ENCODE measurements at regions not wholly inside any gene's neighbourhood (a gene's known extent, or its start where the extent isn't known, plus 50 kb on each side); places are given as distances from the start of the nearest gene placed in this dataset.
"Not testable (repeated sequence)": the region's sequence is repeated elsewhere in the genome, so short reads cannot be mapped to it uniquely, and the experiment has no call there.

DNA sequence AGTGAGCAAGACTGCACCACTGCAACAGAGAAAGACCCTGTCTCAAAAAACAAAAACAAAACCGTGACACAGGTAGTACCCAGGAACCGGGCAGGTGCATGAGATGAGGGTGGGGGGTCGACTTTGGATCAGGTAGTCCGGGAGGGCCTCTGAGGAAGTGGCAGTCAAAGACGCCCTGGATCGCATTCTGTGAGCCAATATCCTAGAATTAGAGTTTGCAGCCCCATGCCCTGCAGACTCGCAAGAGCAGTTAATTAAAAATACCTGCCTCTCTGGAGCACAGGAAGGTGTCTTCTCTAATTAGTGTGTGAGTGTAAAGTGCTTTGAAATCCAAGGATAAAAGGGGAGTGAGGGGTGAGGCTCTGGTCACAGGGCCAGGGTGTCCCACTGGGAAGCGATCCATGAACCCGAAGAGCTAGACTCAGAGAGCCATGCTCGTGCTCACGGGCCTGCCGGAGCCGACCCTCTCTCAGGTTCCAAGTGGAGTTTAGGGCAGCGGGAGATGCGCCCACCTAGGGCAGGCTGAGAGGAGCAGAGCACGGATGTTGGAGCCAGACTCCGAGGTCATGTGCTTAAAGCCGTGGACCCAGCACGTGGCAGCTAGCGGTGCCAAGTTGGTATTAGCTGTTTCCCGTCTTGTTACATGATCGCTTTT lies 74.7 kb upstream of the PTPN1 start:
- DNase-seq, result no peak

DNA sequence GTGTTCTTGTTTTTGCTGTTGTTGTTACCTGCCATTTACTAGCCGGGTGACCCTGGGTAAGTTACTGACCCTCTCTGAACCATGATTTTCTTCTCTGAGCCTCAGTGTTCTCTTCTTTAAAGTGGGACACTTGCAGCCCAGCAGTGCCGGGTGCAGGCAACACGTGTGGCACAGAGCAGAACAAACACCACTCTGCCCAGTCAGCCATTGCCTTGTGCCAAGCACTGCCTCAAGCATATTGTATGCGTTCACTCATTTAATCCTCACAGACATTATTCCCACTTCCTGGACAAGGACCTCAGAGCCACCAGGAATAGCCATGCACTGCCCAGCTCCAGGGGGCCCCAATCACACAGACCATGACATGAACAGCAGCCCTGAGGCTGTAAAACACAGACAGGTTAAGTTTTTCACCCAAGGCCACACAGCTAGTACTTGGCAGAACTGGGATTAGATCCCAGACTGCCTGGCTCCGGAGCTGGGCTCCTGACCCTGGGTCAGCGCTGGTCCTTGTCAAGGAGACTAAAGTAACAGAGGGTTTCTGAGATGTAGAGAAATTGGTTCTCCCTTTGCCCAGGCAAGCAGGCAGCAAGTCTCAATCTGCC lies 74.0 kb upstream of the PTPN1 start:
- no peak for DNase-seq

DNA sequence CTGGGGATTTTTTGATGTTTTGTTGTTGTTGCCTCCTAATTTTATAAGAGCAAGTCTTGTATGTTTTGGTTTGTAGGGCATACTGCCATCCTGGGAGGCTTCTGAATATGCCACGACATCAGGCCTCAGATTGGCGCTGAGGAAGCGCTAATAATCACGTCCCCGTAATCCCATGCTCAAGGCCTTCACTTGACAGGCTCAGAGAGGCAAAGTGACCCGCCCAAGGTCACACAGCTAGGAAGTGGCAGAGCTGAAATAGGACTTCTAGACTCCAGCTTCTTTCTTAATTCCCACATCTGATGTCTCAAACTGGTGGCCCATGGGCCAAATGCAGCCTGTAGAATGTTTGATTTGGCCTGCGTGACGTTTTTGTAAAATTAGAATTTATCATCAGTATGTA lies 73.5 kb upstream of the PTPN1 start:
- DNase-seq, result no peak

DNA sequence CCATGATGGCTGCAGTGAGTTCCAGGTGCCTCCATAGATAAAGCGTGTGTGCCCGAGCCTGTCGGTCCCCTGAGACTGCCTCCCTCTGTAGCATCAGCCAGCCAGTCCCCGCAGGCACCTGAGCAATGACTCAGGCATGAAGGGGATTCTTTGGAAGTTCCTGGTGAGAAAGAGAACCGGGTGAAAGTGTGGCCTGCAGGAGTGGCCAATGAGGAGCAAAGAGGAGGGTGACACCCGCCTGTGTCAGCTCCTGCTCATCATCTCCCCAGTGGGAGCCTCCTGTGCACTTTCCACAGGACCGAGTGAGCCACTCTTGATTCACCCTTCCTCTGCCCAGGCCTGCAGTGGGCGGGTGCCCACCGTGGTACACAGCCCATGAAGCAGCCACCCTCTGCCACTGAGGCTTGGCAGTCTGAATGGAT lies 71.2 kb upstream of the PTPN1 start:
- no peak for DNase-seq

DNA sequence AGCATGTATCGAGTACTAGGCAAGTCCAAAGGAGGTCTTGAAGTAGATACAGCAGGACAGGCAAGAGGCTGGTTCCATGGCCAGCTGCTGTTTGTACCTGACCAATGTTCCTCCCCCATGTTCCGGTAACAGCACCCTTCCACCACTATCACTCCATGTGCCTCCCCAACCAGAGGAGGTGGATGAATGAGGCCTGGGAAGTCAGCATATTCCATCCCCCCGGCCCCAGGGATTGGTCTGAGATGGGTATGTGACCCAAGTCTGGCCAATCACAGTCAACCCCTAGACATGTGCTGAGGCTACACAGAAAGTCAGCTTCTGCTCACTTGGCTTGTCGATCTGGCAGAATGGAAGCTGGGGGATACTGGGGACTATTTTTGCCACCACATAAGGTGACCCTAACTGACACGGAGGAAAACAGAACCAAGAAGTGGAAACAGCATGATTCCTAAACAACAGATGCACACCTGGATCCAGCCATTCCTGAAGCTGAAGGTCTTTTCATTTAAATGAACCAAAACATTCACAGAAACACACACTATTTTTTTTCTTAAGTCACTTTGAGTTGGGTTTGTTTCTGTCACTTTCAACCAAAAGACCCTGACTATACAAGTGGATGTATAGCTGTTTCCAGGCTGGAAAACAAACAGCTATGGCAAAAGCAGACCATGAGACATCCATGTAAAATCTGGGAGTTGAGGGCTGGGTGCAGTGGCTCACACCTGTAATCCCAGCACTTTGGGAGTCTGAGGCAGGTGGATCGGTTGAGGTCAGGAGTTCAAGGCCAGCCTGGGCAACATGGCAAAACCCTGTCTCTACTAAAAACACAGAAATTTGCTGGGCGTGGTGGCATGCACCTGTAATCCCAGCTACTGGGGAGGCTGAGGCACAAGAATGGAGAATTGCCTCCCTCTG lies 70.4 kb upstream of the PTPN1 start:
- DNase-seq, result no peak

DNA sequence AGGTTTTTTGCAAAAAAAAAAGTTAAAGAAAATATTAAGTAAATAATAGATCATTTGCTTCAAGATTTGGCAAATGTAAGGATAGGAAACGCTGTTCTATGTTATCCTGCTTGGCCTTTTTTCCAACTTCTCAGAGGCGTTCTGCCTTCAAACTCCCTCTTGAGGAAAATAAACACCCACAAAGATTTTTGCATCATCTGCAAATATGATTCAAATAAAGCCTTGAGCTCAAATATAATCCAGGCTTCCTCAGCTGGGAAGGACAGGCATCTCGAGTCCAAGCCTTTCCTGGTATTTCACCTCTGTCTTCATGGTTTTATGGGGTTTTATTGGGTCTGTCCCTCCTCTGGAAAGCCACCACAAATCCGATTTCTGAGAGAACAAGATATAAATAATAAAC lies 67.7 kb upstream of the PTPN1 start:
- DNase-seq, result no peak

DNA sequence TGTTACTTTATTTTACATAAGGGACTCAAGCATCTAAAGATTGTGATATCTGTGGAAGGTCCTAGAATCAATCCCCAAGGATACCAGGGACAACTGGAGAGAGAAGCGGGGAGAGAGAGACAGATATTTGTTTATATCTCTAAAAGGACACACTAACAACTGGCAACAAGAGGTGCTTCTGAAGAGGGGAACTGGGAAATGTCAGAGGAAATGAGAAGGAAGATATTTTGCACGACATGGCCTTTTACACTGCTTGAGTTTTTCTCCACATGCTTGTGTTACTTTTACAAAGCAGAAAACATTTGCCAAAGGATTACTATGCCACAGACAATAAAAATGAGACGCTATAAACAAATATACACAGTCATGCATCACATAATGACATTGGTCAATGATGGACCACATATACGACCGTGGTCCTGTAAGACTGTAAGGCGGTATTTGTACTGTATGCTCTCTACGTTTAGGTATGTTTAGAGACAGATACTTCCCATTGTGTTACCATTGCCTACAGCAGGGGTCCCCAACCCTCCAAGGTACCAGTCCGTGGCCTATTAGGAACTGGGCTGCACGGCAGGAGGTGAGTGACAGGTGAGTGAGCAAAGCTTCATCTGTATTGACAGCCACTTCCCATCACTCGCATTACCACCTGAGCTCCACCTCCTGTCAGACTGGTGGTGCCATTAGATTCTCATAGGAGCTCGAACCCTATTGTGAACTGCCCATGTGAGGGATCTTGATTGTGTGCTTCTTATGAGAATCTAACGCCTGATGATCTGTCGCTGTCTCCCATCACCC lies 64.6 kb upstream of the PTPN1 start:
- no peak for DNase-seq

DNA sequence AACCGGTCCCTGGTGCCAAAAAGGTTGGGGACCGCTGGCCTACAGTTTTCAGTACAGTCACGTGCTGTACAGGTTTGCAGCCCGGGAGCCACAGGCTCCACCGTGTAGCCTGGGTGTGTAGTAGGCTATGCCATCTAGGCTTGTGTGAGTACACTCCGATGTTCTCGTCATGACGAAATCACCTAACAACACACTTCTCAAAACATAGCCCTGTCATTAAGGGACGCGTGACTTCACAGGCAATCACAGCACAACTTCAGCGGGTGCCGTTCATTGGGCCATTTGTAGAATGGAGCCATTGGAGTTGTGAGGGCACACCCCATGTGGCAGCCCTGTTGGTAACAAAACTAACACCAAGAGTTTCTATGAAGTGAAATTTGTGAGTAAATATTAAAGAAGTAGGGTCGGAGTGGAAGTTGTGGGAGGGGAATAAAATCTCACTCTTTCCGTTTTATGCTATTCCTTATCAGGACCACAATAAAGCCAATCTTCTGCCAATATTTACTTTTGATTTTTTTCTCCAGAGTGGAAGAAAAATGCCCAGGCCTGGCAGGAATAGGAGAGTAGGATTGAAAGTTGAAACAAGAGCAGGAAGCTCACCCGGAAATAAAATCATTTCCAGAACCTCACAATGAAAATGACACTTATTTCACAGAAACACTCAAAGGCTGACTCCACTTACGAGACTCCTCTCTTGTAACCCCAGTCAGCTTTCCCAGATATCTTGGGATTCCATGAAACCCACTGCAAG lies 63.7 kb upstream of the PTPN1 start:
- DNase-seq, result no peak

DNA sequence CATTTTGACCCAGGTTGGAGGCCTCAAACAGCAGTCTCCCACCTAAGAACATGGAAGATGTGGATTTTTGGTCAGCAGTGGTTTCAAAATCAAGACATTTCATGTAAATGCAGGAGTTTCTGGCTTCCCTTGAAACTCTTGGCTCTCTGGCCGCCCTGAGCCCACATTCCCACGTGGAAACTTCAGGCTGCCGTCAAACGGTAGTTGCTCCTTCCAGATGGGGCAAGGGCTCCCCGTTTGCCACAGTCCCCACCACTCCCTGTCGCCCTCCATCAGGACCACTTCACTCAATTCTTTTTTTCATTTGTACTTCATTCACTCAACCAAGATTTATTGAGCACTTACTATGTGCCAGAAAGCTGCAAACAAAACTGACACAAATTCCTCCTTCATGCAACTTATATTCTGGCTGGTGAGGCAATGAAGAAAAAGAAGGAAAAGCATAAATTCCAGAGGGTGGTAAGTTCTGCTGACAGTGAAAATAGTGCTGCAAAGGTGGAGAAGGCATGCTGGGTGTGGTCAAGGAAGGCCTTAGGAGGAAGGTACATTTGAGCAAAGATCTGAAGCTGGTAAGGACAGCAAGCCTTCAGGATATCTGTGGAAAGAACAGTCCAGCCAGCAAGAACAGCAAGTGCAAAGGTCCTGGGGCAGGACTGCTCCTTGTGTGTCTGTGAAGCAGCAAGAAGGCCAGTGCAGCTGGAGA lies 62.9 kb upstream of the PTPN1 start:
- DNase-seq, result no peak

DNA sequence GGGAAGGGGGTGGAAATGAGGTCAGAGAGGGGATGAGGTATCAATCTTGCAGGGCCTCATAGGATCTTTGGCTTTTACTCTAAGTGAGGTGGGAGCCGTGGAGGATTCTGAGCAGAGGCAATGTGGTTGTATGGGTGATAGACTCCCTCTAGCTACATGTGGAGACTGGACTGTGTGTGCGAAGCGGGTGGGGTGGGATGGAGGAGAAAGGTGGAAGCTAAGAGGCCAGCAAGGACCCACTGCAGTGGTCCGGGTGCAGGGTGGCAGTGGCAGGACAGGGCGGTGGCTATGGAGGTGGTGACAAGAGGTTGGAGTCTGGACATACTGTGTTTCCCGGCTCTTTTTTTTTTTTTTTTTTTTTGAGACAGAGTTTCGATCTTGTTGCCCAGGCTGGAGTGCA lies 62.4 kb upstream of the PTPN1 start:
- no peak for DNase-seq

DNA sequence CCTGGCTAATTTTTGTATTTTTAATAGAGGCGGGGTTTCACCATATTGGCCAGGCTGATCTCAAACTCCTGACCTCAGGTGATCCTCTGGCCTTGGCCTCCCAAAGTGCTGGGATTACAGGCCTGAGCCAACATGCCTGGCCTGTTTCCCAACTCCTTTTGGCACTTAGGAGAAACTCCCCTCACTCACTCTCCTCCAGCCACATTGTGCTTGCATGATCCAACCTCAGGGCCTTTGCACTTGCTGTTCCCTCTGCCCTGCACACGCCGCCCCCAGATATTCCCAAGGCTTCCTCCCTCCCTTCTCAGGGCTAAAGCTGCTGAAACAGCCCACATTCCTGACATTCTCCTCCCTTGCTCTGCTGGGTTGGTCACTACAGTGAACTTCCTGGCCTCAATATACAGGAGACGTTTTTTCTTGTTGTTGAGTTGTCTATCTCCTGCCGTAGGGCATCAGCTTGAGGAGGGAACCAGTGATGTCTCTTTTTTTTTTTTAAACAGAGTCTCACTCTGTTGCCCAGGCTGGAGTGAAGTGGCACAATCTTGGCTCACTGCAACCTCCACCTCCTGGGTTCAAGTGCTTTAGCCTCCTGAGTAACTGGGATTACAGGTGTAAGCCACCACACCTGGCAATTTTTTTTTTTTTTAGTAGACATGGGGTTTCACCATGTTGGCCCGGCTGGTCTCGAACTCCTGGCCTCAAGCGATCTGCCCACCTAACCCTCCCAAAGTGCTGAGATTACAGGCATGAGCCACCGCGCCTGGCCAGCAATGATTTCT lies 61.4 kb upstream of the PTPN1 start:
- not testable (repeated sequence) for DNase-seq

DNA sequence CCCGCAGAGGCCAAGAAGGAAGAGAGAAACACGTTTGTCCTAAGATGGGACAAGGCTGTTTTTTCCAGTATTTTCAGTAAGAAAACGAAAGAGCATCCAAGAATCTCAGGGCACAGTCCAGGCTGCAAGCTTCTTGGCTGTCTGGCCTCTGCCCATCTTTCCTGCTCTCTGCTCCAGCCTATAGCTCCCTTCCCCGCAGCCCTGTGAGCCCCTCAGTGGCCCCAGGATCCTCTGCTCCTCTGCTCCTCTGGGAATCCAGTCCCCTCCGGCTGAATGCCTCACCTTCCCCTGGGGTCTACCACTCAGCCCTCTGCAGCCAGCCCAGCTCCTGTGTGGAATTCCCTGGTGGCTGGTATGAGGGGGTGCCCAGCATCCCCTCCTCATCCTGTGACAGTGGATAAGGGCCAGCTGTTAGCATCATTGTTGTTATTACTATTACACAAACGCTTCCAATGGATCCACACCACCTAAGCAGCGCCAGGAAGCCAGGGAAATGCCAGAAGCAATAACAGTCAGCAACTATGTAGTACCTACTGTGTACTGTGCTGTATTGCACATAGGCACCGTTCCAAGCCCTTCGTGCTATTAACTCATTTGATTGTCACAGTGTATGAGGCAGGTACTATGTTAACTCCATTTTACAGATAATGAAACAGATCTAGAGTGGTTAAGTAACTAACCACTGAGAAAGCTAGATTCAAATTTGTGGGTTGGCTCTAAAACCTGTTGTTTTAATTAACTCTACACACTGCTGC lies 60.3 kb upstream of the PTPN1 start:
- no peak for DNase-seq

DNA sequence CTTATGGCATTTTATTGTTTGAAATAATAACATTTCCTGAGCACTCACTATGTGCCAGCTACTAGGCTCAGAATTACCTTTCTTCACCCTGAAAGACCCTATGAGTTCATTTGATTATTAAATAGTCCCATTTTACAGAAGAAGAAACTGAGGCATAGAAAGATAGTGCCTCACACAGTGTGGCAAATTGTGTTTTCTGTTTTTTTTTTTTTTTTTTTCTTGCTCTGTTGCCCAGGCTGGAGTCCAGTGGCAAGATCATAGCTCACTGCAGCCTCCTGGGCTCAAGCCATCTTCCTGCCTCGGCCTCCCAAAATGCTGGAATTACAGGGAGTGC lies 59.7 kb upstream of the PTPN1 start:
- DNase-seq, result no peak

DNA sequence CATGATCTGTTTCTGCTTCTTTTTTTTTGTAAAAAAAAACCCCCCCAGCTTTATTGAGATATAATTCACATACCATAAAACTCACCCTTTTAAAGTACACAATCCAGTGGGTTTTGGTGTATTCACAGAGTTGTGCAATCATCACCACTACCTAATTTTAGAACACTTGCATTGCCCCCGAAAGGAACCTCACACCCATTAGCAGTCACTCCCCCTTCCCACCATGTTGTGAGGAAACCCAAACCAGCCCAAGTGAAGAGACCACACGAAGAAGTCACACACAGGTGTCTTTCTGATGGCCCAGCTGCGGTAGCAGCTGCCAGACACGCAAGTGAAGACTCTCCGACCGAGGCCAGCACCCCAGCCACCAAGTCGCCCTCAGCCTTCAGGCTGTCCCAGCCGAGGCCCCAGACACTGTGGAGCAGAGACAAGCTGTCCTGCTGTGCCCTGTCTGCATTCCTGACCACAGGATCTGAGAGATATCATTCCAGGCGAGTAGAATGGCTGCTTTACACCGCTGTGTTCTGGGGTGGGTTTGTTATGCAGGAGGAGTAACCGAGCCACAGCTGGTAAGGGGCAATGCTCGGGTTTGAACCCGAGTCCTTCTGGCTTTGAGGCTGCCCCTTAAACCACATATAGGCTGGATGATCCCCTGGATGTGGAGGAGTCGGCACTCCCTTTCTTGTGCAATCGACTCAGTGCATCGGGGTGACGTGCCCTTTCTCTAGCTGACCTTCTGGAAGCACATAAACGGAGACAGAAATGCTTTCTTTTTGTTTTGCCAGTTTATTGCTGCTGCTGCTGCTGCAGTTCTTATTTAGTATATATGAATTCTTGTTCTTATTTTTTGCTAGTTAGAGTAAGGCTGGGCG lies 59.1 kb upstream of the PTPN1 start:
- DNase-seq, result no peak

DNA sequence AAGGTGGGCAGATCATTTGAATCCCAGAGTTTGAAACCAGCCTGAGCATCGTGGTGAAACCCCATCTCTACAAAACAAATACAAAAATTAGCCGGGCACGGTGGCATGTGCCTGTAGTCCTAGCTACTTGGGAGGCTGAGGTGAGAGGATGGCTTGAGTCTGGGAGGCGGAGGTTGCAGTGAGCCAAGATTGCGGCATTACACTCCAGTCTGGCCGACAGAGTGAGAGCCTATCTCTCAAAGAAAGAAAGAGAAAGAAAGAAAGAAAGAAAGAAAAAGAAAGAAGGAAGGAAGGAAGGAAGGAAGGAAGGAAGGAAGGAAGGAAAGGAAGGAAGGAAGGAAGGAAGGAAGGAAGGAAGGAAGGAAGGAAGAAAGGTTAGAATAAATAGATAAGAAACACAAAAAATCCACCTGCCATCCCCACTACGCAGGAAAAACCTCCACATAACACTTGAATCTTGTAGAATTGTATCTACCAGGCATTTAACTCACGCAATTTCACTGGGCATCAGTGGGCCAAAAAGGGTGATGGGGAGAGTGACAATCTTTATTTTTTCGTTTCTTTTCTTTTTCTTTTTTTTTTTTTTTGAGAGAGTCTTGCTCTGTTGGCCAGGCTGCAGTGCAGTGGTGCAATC lies 58.3 kb upstream of the PTPN1 start:
- not testable (repeated sequence) for DNase-seq

DNA sequence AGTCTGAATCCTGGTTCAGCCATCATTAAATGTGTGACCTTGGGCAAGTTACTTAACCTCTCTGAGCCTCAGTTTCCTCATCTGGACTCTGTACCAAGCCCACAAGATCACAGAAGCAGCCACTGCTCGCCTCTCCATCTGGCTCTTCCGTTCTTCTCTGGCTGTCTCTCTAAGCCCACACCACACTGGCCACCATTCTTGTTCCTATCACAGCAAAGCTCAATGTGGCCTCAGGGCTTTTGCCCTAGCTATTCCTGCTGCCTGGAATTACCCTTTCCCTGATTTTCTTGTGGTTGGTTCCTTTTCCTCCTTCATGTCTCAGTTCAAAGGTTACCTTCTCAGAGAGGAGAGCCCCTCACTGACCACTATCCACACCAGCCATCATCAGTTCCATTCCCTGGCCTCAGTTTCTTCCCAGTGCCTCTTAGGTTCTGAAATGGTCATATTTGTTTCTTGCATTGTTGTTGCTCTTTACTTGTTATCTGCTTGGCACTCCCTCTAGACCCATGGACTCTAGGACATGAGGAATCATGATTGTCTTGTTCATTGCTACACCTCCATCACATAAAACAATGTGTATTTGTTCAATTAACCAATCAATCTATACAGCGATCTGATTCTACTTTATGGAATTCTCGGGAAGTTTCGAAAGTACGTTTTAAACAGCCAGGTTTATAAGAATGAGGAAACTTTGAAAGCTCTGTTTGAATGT lies 56.5 kb upstream of the PTPN1 start:
- DNase-seq, result no peak

DNA sequence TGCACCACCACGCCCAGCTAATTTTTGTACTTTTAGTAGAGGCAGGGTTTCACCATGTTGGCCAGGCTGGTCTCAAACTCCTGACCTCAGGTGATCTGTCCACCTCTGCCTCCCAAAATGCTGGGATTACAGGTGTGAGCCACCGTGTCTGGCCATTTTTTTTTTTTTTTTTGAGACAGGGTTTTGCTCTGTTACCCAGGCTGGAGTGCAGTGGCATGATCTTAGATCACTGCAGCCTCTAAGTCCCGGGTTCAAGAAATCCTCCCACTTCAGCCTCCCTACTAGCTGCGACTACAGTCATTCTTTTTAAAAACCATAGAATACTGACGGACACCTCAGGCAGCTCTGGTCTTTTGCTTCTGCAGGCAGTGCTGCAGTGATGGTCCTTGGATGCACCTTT lies 54.9 kb upstream of the PTPN1 start:
- DNase-seq, result not testable (repeated sequence)

Measured in cortex of kidney (tissue), 1 donor.